Glutamatergic neuron (in vitro differentiated cells): ENCODE measurements at regions not wholly inside any gene's neighbourhood (a gene's known extent, or its start where the extent isn't known, plus 50 kb on each side); places are given as distances from the start of the nearest gene placed in this dataset.

ENCODE experiments used
- DNase-seq: peaks from one replicate; pipeline ENCODE4 v3.0.0; 2022
- H3K27ac Mint-ChIP-seq: one replicate; pipeline ENCODE4 v1.8.0; 2020; ENCODE audit warnings: mild to moderate bottlenecking, mixed read lengths, inconsistent platforms; ENCODE audit not compliant: unreplicated experiment
- H3K27me3 Mint-ChIP-seq: one replicate; pipeline ENCODE4 v1.8.0; 2020; ENCODE audit warnings: mild to moderate bottlenecking, moderate library complexity, mixed read lengths, inconsistent platforms; ENCODE audit not compliant: unreplicated experiment
- H3K36me3 Mint-ChIP-seq: one replicate; pipeline ENCODE4 v1.8.0; 2020; ENCODE audit warnings: mild to moderate bottlenecking, mixed read lengths, inconsistent platforms; ENCODE audit not compliant: unreplicated experiment
- H3K4me1 Mint-ChIP-seq: one replicate; pipeline ENCODE4 v1.8.0; 2020; ENCODE audit warnings: mild to moderate bottlenecking, low read depth, mixed read lengths, inconsistent platforms; ENCODE audit not compliant: unreplicated experiment
- H3K4me3 Mint-ChIP-seq: one replicate; pipeline ENCODE4 v1.8.0; 2020; ENCODE audit warnings: mild to moderate bottlenecking, mixed read lengths, inconsistent platforms; ENCODE audit not compliant: unreplicated experiment
- H3K9me3 Mint-ChIP-seq: one replicate; pipeline ENCODE4 v1.8.0; 2020; ENCODE audit warnings: mild to moderate bottlenecking, moderate library complexity, mixed read lengths, inconsistent platforms; ENCODE audit not compliant: unreplicated experiment
- TF ChIP-seq, protein P1 (sequence below): fragments of 200-600 bp; sonication (generic); IDR thresholded peaks from one replicate; pipeline ENCODE4 v1.5.0; 2021; ENCODE audit not compliant: partially characterized antibody, unreplicated experiment

DNA sequence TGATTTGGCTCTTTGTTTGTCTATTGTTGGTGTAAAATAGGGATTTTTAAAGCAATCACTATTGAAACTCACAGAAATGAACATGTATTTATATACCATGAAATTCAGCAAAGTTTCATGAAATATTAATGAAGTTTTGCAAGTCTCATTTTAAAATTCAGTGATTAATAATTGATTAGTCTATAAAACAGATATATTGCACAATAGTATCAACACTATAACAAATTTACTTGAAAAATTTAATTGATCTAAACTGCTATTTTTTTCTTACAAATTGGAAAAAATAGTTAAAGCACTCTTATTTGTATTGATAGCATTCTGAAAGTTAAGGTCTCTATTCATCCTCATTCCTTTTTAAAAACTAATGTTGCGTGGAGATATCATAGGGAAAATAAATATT lies 121.0 kb upstream of the PCDH9 start:
- Mint-ChIP-seq H3K36me3 (no peaks in the 10 kb centered on the region), H3K27ac (no peak overlapping the region), H3K4me1 (peaks cover 4% of the 10 kb centered on the region), H3K4me3 (no peak overlapping the region), H3K9me3 (peaks cover 1% of the 10 kb centered on the region), H3K27me3 (peaks cover 5% of the 10 kb centered on the region)
- TF ChIP-seq, protein P1, sequence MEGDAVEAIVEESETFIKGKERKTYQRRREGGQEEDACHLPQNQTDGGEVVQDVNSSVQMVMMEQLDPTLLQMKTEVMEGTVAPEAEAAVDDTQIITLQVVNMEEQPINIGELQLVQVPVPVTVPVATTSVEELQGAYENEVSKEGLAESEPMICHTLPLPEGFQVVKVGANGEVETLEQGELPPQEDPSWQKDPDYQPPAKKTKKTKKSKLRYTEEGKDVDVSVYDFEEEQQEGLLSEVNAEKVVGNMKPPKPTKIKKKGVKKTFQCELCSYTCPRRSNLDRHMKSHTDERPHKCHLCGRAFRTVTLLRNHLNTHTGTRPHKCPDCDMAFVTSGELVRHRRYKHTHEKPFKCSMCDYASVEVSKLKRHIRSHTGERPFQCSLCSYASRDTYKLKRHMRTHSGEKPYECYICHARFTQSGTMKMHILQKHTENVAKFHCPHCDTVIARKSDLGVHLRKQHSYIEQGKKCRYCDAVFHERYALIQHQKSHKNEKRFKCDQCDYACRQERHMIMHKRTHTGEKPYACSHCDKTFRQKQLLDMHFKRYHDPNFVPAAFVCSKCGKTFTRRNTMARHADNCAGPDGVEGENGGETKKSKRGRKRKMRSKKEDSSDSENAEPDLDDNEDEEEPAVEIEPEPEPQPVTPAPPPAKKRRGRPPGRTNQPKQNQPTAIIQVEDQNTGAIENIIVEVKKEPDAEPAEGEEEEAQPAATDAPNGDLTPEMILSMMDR: no peak
- no peak for DNase-seq

DNA sequence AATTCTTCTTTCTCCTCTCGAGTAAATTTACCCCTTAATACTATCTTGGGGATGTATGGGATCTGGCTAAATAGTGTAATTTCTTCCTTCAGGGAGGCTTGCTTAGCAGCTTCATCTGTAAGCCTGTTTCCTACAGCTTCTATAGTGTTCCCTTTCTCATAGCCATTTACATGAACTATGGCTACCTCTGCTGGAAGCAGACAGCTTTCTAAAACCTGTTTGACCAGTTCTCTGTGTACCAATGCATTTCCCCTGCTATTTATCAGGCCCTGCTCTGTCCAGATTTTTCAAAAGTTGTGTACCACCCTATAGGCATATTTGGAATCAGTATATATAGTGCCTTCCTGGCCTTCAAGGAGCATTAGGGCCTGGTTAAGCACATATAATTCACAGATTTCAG lies 113.6 kb upstream of the PCDH9 start:
- Mint-ChIP-seq H3K4me1 (no peaks in the 10 kb centered on the region), H3K36me3 (no peaks in the 10 kb centered on the region), H3K27ac (no peak overlapping the region), H3K27me3 (peaks cover 4% of the 10 kb centered on the region), H3K4me3 (no peak overlapping the region), H3K9me3 (peaks cover 3% of the 10 kb centered on the region)
- DNase-seq: no peak
- TF ChIP-seq, protein P1: no peak

DNA sequence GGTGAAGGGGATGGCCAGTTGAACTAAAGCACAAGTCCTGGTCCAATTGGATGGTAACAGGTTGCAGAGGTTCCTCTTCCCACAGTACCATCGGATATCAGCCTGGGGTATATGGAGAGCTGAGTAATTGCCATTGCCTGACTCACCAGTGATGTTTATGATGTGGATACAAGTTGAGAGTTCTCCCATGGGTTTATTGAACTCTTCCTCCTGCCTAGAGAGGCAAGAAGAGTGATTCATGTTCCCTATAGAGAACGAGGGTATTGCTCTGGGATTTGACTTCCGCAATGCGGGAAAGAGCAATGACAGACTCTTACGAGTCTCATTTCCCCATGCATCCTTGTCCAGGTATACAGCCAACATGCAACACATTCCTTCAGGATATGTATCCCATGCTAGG lies 111.3 kb upstream of the PCDH9 start:
- Mint-ChIP-seq H3K4me1 (peaks cover 1% of the 10 kb centered on the region), H3K27me3 (peaks cover 2% of the 10 kb centered on the region), H3K4me3 (no peak overlapping the region), H3K9me3 (peaks cover 6% of the 10 kb centered on the region), H3K36me3 (no peaks in the 10 kb centered on the region), H3K27ac (no peak overlapping the region)
- TF ChIP-seq, protein P1: no peak
- no peak for DNase-seq

DNA sequence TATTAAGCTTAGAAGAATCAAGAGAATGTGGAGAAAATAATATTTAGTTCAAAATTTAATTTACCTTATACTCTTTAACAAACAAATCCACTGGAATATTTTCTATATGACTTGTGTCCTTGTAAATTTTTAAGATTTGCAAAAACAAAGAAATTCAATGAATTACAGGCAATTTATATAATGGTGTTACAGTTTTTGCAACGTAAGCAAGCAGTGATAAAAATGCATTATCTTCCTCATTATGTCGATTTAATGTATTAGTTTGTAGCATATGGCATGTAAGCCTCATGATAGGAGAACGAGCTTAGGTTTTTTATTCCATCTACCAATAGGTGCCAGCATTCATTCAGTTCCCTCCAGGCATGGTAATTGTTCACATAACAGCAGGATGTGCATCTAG lies 100.0 kb upstream of the PCDH9 start:
- Mint-ChIP-seq H3K4me3 (no peak overlapping the region), H3K27me3 (peaks cover 3% of the 10 kb centered on the region), H3K9me3 (no peaks in the 10 kb centered on the region), H3K4me1 (no peaks in the 10 kb centered on the region), H3K36me3 (no peaks in the 10 kb centered on the region), H3K27ac (no peak overlapping the region)
- no peak for DNase-seq
- TF ChIP-seq, protein P1: no peak

DNA sequence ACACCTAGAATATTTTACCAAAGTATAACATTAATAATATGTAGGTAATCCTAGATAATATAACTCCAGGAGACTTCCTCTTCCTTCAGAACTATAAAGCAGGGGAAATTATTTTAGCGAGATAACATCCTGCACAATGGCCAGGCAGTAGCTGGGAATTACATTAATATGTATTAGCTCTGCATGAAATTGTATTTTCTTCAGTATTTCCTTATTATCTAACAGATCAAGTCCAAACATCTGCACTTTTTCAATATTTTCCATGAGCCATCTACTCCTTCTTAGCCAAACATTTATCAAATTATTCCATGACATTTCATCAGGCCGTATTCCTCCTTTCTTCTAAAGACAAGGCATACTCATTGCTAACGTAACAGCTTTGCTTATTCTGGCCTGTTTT lies 98.8 kb upstream of the PCDH9 start:
- peaks cover 4% of the 10 kb centered on the region for H3K4me1 Mint-ChIP-seq
- H3K4me3 Mint-ChIP-seq: no peak overlapping the region
- H3K27me3 Mint-ChIP-seq: no peaks in the 10 kb centered on the region
- no peaks in the 10 kb centered on the region for H3K9me3 Mint-ChIP-seq
- no peak for DNase-seq
- TF ChIP-seq, protein P1: no peak
- H3K36me3 Mint-ChIP-seq: no peaks in the 10 kb centered on the region
- no peak overlapping the region for H3K27ac Mint-ChIP-seq
